Brain microvascular endothelial cell (primary cell): ENCODE measurements at regions not wholly inside any gene's neighbourhood (a gene's known extent, or its start where the extent isn't known, plus 50 kb on each side); places are given as distances from the start of the nearest gene placed in this dataset.
"Not testable (repeated sequence)": the region's sequence is repeated elsewhere in the genome, so short reads cannot be mapped to it uniquely, and the experiment has no call there.

Experiments used
- DNase-seq: peaks from one replicate; pipeline ENCODE4 v3.0.0-alpha.2; 2020
- H3K27ac ChIP-seq: fragments of 250-450 bp; sonication (Bioruptor Pico); 2 replicates; pipeline ENCODE4 v1.5.1; 2020; ENCODE audit warnings: mild to moderate bottlenecking, moderate library complexity
- H3K27me3 ChIP-seq: fragments of 250-450 bp; sonication (Bioruptor Pico); replicated peaks from 2 replicates; pipeline ENCODE4 v1.5.1; 2020; ENCODE audit warnings: mild to moderate bottlenecking
- H3K36me3 ChIP-seq: fragments of 250-450 bp; sonication (Bioruptor Pico); replicated peaks from 2 replicates; pipeline ENCODE4 v1.5.1; 2020; ENCODE audit warnings: mild to moderate bottlenecking
- H3K4me3 ChIP-seq: 2 replicates; pipeline ENCODE4 v1.5.1; 2011; ENCODE audit warnings: low read depth, mild to moderate bottlenecking, control low read depth, low read length, moderate library complexity
- in situ Hi-C: cut with HindIII; loops from 2 replicates; pipeline ENCODE4 v1.10.0; 2017; ENCODE audit warnings: low sequenced_read_pairs, low pct_ligation_motif_present
- TF ChIP-seq, protein P1 (sequence below): IDR thresholded peaks from 2 replicates; pipeline ENCODE4 v1.5.1; 2011; ENCODE audit warnings: low read depth, mild to moderate bottlenecking, moderate library complexity, low read length, control low read depth, inconsistent platforms; ENCODE audit errors: missing control alignments

DNA sequence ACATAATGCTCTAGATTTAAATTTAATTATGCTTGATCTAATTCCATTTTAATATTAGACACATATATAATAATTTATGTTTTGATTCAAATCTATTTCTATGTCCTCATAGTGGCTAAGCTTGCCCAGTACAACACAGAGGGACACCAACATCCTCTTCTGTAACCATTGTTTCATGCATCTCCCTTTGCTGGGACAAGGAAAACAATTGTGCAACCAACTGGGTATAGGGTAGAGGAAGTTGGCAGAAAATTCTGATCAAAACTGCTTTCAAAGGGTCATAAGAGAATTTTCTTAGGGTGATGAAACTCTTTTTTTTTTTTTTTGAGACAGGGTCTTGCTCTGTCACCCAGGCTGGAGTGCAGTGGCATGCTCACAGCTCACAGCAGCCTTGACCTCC is 121.4 kb upstream of the SGO1 start:
- no peak overlapping the region for H3K4me3 ChIP-seq
- in situ Hi-C loops: no loop called here
- no peaks in the 10 kb centered on the region for H3K36me3 ChIP-seq
- DNase-seq: no peak
- TF ChIP-seq, protein P1, sequence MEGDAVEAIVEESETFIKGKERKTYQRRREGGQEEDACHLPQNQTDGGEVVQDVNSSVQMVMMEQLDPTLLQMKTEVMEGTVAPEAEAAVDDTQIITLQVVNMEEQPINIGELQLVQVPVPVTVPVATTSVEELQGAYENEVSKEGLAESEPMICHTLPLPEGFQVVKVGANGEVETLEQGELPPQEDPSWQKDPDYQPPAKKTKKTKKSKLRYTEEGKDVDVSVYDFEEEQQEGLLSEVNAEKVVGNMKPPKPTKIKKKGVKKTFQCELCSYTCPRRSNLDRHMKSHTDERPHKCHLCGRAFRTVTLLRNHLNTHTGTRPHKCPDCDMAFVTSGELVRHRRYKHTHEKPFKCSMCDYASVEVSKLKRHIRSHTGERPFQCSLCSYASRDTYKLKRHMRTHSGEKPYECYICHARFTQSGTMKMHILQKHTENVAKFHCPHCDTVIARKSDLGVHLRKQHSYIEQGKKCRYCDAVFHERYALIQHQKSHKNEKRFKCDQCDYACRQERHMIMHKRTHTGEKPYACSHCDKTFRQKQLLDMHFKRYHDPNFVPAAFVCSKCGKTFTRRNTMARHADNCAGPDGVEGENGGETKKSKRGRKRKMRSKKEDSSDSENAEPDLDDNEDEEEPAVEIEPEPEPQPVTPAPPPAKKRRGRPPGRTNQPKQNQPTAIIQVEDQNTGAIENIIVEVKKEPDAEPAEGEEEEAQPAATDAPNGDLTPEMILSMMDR: no peak
- H3K27me3 ChIP-seq: no peaks in the 10 kb centered on the region
- H3K27ac ChIP-seq: no peak overlapping the region

DNA sequence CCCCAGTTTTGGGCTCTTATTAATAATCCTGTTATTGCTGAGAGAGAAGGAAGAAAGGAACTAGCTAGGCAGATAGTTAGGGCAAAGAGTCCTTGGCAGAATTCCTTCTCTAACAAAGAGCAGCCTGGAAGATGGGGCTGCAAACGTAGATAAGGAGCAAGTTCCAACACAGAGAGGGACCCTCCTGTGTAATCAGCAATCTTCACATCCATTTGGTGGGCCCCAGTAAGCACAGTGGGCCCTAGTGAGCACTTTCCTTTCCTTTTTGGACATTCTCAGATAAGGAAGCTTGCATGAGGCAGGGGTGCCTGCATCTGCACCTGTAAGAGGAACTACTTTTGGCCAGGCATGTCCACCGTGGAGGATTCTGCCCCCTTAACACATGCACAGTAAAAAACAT is 119.6 kb upstream of the SGO1 start:
- TF ChIP-seq, protein P1: no peak
- in situ Hi-C loops: no loop called here
- Histone ChIP-seq H3K27ac (no peak overlapping the region), H3K36me3 (no peaks in the 10 kb centered on the region), H3K27me3 (no peaks in the 10 kb centered on the region), H3K4me3 (no peak overlapping the region)
- DNase-seq: no peak

DNA sequence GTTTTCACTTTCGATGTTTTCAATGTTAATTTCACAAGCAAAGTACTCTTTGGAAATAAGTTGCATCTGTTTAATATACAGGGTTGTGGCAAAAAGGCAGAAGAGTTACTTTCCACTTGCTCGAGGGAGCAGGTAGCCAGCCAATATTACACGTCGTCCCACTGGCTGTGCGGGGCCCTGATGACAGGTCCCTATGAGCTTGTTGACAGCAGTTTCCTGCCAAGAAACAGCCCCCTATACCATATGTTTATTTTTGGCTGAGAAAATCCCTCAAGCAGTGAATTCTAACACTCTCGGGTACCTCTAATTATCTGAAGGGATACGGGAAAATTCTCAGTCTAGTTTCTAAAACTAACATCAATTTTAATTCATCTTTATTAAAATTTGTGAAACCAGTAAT is 116.8 kb upstream of the SGO1 start:
- Histone ChIP-seq H3K27ac (no peak overlapping the region), H3K27me3 (no peaks in the 10 kb centered on the region), H3K36me3 (no peaks in the 10 kb centered on the region), H3K4me3 (no peak overlapping the region)
- TF ChIP-seq, protein P1: no peak
- no peak for DNase-seq
- in situ Hi-C loops: no loop called here

DNA sequence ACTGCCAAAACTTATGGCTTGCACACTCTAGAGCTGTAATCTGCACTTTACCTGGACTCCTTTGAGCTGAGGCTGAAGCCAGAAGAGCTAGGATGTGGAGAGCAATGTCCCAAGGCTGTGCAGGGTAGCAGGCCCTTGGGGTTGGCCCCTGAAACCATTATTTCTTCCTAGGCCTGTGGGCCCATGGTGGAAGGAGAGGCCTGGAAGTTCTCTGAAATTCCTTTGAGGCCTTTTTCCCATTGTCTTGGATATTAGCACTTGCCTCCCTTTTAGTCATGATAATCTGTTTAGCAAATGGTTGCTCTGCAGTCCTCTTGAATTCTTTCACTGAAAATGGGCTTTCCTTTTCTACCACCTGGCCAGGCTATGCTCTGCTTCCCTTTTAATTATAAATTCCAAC is 102.0 kb upstream of the SGO1 start:
- H3K36me3 ChIP-seq: no peaks in the 10 kb centered on the region
- DNase-seq: no peak
- H3K27ac ChIP-seq: no peak overlapping the region
- no peaks in the 10 kb centered on the region for H3K27me3 ChIP-seq
- TF ChIP-seq, protein P1: no peak
- in situ Hi-C loops: no loop called here
- no peak overlapping the region for H3K4me3 ChIP-seq

DNA sequence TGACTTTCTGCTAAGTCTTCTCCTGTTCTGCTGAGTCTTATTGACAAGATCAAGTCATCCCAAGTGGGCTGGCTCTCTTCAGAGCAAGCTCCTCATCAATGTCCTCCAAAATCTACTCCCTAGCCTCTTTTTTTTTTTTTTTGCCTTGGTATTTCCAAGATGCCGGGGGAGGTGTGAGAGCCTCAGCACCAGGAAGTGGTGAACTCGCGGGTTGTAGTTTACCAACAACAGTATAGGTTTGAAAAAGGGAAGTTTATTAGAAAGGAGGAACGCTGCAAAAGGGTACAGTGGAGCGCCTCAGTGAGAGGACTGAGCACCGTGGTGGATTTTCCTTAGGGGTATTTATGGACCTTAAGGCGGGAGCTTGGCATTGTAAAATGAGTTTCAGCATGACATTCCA is 94.3 kb upstream of the SGO1 start:
- no peak overlapping the region for H3K4me3 ChIP-seq
- TF ChIP-seq, protein P1: no peak
- no peaks in the 10 kb centered on the region for H3K27me3 ChIP-seq
- no peak for DNase-seq
- in situ Hi-C loops: no loop called here
- H3K36me3 ChIP-seq: no peaks in the 10 kb centered on the region
- no peak overlapping the region for H3K27ac ChIP-seq

DNA sequence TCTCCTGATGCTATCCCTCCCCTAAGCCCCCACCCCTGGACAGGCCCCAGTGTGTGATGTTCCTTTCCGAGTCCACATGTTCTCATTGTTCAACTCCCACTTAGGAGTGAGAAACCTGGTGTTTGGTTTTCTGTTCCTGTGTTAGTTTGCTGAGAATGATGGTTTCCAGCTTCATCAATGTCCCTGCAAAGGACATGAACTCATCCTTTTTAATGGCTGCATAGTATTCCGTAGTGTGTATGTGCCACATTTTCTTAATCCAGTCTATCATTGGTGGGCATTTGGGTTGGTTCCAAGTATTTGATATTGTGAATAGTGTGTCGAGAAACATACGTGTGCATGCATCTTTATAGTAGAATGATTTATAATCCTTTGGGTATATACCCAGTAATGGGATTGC is 80.0 kb upstream of the SGO1 start:
- H3K27me3 ChIP-seq, H3K4me3 ChIP-seq, H3K36me3 ChIP-seq, H3K27ac ChIP-seq, in situ Hi-C loops, DNase-seq: not testable (repeated sequence)
